NCI-H128 (cell line): ENCODE measurements at regions not wholly inside any gene's neighbourhood (a gene's known extent, or its start where the extent isn't known, plus 50 kb on each side); places are given as distances from the start of the nearest gene placed in this dataset.
"Not testable (repeated sequence)": the region's sequence is repeated elsewhere in the genome, so short reads cannot be mapped to it uniquely, and the experiment has no call there.

Experiments used
- DNase-seq: peaks from one replicate; lab custom pipeline; 2025; ENCODE audit not compliant: unreplicated experiment; lab: John Stamatoyannopoulos, UW

DNA sequence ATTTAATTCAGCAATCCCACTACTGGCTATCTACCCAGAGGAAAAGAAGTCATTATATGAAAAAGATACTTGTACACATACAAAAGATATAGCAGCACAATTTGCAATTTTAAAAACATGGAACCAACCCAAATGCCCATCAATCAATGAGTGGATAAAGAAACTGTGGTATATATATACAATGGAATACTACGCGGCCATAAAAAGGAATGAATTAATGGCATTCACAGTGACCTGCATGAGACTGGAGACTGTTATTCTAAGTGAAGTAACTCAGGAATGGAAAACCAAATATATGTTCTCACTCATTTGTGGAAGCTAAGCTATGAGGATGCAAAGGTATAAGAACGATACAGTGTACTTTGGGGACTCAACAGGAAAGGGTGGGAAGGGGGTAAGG, 102.8 kb upstream of the KCNMA1 start:
- DNase-seq = not testable (repeated sequence)

DNA sequence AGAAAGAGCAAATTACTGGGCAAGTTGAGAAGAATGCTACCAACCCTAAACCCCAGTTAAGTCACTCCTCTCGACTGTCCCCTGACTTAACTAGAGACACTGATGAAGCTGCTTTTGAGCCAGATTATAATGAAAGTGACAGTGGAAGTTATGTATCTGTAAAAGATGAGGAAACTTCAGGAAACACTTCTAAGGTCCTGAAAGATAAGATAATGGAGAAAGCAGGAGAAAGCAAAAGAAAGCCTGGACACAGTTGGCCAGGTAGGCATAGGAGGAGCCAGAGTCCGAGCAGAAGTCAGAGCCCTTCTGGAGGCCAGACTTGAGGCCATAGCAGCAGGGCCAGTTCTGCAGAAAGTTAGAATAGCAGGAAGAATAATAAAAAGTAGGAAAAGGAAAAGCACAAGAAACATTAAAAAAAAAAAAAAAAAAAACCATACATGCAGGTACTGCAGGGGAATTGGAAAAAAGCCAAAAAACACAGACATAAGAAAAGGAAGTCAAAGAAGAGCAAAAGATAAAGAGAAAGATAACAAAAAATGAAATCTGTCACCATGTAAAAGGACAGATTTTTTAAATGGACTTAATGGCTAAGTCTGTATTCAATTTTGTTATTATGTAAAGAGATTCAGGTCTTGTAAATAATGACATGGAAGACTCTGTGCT, 101.0 kb upstream of the KCNMA1 start:
- no peak for DNase-seq

DNA sequence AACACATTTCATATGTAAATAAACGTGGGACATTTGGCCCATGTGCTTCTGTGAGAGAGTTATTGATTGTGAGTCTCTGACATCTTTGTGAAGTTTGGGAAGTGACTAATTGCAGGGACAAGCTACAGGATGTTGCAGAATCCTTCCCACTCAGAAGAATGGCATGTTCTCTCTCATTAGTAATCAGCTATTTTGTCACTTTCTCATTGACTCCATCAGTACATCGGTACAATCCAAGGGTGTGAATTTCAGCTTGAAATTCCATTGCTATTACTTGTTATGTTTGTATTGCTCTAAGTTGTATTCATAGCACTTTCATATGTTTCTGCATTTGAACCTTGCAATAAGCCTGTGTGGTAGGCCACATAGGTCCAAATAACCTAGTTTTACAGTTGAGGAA, 100.0 kb upstream of the KCNMA1 start:
- DNase-seq = no peak

- not testable (repeated sequence) for DNase-seq
Measured at GRCh38 chr10:77735136-77735535, 97.5 kb upstream of the KCNMA1 start.

DNA sequence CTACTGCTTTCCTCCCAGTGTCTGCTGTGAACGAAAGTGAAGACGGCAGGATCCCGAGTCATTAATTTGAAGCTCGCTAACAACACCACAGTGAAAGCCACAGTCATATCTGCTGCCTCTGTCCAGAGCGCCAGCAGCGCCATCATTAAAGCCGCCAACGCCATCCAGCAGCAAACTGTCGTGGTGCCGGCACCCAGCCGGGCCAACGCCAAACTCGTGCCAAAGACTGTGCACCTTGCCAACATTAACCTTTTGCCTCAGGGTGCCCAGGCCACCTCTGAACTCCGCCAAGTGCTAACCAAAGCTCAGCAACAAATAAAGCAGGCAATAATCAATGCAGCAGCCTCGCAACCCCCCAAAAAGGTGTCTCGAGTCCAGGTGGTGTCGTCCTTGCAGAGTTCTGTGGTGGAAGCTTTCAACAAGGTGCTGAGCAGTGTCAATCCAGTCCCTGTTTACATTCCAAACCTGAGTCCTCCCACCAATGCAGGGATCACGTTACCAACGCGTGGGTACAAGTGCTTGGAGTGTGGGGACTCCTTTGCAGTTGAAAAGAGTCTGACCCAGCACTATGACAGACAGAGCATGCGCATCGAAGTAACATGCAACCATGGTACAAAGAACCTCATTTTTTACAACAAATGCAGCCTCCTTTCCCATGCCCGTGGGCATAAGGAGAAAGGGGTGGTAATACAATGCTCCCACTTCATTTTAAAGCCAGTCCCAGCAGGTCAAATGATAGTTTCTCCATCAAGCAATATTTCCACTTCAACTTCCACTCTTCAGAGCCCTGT, 94.8 kb upstream of the KCNMA1 start:
- no peak for DNase-seq

DNA sequence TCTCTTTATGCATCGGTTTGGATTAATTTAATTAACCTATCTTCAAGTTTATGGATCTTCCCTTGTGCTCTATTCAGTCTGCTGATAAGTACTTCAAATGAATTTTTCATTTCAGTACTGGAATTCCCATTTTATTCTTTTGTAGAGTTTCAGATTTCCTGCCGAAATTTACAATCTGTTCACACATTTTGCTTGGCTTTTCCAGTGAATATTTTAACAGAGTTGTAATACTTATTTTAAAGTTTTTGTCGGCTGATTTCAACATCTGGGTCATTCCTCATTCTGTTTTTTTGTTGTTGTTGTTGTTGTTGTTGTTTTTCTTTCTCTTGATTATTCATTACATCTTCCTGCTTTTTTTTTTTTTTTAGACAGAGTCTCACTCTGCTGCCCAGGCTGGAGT, 89.9 kb upstream of the KCNMA1 start:
- no peak for DNase-seq

DNA sequence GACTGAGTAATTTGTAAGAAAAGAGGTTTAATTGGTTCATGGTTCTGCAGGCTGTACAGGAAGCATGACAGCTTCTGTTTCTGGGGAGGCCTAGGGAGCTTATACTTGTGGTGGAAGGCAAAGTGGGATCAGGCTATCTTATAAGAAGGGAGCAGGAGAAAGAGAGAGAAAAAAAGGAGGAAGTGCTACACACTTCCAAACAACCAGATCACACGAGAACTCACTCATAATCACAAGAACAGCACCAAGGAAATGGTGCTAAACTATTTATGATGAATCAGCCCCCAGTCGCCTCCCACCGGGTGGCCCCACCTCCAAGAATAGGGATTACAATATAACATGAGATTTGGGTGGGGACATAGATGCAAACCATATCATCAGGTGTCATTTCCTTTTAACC, 89.1 kb upstream of the KCNMA1 start:
- DNase-seq = no peak

- no peak for DNase-seq
Measured at GRCh38 chr10:77726301-77726700, 88.7 kb upstream of the KCNMA1 start.

DNA sequence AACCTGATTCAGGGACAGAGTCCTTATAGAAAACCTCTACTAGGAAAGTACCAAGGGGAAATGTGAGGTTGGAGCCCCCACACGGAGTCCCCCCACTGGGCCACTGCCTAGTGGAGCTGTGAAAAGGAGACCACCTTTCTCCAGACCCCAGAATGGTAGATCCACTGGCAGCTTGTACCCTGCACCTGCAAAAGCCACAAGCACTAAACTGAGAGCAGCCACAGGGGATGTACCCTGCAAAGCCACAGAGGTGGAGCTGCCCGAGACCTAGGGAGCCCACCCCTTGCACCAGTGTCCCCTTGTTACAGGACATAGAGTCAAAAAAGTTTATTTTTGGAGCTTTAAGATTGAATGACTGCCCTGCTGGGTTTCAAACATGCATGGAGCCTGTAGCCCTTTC, 87.2 kb upstream of the KCNMA1 start:
- no peak for DNase-seq

DNA sequence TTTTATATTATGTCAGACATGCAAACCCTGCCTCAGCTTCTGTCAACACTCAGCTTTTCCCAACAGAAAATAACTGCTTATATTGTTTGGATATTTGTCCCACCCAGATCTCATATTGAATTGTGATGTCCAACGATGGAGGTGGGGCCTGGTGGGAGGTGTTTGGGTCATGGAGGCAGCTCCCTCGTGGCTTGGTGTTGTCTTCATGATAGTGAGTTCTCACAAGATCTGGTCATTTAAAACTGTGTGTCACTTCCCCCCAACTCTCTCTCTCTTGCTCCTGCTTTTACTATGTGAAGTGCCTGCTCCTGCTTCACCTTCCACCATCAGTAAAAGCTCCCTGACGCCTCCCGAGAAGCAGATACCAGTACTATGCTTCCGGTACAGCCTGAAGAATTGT, 85.8 kb upstream of the KCNMA1 start:
- DNase-seq = no peak

- not testable (repeated sequence) for DNase-seq
Measured at GRCh38 chr10:77722956-77723355, 85.3 kb upstream of the KCNMA1 start.

- DNase-seq = no peak
Measured at GRCh38 chr10:77721815-77722214, 84.2 kb upstream of the KCNMA1 start.

GRCh38 chr10:77718957-77719356, 81.3 kb upstream of the KCNMA1 start:
- no peak for DNase-seq

DNA sequence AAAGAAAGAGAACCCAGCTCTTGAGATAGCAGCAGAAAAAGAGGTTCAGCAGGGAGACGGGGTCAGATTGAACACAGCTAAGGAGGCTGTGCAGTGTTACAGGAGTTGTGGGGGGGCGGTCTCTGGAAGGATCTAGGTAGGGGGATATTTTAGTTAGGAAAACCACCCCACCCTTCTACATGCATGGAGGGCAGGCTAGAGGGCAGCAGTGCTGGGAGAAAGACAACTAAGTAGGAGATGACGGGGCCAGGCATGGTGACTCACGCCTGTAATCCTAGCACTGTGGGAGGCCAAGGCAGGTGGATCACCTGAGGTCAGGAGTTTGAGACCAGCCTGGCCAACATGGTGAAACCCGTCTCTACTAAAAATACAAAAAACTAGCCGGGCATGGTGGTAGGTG, 80.7 kb upstream of the KCNMA1 start:
- not testable (repeated sequence) for DNase-seq

DNA sequence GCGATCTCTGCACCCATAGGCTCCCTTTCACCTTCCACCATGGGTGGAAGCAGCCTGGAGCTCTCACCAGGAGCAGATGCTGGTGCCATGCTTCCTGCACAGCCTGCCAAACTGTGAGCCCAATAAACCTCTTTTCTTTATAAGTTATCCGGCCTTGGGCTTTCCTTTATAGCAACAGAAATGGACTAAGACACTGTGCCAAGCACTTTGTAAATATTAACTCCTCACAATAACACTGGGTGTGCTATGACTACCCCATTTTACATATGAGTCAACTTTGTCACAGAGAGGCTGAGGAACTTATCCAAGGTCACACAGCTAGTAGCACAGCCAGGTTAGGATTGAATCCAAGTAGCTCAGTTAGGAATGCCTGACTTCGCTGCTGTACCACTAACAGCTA, 79.7 kb upstream of the KCNMA1 start:
- DNase-seq = no peak

- DNase-seq = no peak
Measured at GRCh38 chr10:77716458-77717317, 79.1 kb upstream of the KCNMA1 start.

DNA sequence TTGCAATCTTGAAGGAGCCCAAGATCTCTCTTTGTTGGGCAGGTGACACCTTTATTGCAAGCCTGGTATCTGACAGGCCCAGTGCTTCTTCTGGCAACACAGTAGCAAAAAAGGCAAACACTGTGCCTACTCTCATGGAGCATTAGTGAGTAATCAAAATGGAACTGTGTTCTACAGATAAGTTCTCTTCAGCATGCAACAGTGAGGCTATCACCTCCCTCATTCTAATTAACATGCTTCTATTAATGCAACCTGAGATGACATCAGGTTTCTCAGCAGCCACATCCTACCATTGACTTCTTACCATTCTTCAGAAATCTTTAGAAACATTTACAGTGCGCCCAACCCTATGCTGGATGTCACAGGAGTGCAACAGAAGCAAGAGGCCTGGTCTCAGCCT, 77.9 kb upstream of the KCNMA1 start:
- DNase-seq = no peak

- no peak for DNase-seq
Measured at GRCh38 chr10:77715088-77715487, 77.5 kb upstream of the KCNMA1 start.

- no peak for DNase-seq
Measured at GRCh38 chr10:77713521-77714280, 76.1 kb upstream of the KCNMA1 start.

DNA sequence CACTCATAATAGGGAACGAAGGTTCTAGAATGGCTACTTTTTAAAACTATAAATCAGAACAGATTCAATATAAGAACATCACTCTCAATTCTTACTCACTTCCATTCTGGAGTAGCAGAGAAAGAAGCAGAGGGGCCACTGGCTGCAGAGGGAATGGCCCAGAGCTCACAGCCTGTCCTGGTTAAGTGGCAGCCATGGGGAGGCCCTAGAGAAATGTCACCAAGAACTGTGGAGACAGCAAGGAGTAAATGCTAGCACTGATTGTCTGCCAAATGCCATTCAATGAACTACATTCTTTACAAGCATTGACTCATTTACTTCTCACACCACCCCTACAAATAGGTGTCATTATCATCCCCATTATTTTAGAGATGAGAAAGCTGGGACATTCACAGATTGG, 74.6 kb upstream of the KCNMA1 start:
- DNase-seq = no peak

DNA sequence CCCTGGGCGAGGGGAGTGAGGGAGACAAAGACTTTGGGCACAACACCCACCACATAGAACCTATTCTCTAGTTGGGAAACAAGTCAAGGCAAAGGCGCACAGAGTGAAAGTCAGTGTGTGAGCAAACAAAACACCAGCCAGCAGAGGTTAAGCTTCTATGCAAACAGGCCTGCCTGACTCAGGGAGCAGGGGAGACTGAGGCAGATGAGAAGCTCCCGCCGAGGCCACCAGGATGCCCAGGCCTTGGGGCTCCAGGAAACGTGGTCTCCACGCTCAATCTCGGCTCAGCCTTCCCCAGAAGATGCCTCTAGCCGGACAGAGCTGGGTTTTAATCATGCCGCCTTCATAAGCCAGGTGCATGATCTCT, 74.1 kb upstream of the KCNMA1 start:
- no peak for DNase-seq
